ENCODE measurements at regions not wholly inside any gene's neighbourhood (a gene's known extent, or its start where the extent isn't known, plus 50 kb on each side); places are given as distances from the start of the nearest gene placed in this dataset.

DNA sequence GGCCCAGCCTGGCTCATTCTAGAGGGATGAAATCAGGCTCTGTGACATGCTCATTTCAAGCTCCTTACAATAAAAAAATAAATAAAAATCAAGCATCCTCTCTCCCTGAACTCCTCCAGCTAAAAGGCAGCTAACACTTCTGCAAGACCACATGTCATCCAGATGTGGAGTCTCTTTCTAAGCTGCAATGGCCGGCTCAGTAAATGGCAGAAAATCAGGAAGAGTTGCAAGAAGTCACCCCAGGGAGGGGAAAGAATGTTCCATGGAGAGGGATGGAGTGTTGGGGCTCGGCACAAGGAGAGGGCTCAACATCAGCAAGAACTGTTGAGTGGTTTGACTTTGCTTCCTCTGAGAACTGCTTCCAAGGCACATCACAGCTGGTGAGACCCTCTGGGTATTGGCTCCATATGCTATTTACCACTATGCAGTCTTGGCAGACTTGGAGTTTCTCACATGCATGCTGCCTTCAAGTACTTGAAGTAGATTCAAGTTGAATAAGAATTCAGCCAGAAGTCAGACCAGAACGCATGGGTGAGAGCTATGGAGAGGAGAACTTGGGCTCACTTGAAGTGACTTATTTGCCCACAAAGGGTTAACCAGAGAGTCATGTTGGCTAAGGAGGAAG, 689.0 kb downstream of the NTRK3 start:
- TF ChIP-seq, protein P1, sequence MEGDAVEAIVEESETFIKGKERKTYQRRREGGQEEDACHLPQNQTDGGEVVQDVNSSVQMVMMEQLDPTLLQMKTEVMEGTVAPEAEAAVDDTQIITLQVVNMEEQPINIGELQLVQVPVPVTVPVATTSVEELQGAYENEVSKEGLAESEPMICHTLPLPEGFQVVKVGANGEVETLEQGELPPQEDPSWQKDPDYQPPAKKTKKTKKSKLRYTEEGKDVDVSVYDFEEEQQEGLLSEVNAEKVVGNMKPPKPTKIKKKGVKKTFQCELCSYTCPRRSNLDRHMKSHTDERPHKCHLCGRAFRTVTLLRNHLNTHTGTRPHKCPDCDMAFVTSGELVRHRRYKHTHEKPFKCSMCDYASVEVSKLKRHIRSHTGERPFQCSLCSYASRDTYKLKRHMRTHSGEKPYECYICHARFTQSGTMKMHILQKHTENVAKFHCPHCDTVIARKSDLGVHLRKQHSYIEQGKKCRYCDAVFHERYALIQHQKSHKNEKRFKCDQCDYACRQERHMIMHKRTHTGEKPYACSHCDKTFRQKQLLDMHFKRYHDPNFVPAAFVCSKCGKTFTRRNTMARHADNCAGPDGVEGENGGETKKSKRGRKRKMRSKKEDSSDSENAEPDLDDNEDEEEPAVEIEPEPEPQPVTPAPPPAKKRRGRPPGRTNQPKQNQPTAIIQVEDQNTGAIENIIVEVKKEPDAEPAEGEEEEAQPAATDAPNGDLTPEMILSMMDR (IDR thresholded peaks at IDR 0.05; ENCODE audit: insufficient read depth, low read length), result no peak
- no peak for TF ChIP-seq SPI1 (IDR thresholded peaks at IDR 0.05; ENCODE audit: borderline replicate concordance, low read depth)

Data from HL-60 (cell line).